Activated CD4-positive, alpha-beta T cell treated with anti-CD3 and anti-CD28 coated beads for 48 hours (primary cell): ENCODE measurements at regions not wholly inside any gene's neighbourhood (a gene's known extent, or its start where the extent isn't known, plus 50 kb on each side); places are given as distances from the start of the nearest gene placed in this dataset.
"Not testable (repeated sequence)": the region's sequence is repeated elsewhere in the genome, so short reads cannot be mapped to it uniquely, and the experiment has no call there.

Source experiments
- DNase-seq: peaks from one replicate; pipeline ENCODE4 v3.0.0-alpha.2; 2020

DNA sequence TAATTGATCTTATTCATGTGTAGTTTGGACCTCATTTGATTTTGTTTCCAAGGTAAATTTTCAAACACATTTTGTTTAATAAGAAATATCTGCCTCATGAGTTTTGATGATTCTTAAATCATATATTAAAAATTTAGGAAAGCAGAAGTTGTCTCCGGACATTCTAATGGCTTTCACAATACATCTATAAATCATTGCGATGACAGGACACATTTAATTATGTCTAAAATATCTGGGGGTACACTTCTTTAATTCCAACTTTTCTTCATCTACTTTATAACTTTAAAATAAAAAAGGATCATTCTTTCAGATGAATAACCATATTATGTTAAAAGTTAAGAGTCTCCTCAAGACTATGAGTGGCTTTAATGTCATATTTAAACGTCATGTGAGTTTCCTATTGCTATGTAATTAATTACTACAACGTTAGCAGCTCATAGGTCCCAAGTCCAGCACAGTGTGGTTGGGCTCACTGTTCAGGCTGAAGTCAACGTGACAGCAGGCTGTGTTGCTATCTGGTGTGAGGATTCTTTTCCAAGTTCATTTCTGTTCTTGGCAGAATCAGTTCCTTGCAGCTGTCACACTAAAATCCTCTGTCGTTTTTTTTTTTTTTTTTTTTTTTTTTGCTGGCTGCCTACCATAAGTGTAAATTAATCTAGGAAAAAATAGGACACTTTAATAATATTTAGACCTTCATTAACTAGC is 893.5 kb downstream of the LTN1 start:
- DNase-seq, result no peak

DNA sequence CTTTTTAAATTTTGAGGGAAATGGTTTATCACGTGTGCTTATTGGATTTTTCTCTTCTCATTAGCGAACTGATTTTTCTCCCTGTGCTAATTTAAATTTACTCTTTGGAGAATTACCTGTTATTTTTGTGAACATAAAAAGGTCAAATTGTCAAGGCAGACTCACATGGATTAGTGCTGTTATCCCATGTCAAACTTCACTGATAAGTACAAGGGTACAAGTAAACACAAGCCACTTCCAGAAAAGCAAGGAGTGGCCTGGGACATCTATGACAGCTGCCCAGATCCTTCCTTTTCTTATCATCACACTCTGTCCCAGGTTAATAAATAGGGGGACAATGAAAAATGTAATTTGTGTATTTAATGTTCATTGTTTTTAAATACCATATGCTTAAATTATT is 901.2 kb downstream of the LTN1 start:
- DNase-seq, result no peak

DNA sequence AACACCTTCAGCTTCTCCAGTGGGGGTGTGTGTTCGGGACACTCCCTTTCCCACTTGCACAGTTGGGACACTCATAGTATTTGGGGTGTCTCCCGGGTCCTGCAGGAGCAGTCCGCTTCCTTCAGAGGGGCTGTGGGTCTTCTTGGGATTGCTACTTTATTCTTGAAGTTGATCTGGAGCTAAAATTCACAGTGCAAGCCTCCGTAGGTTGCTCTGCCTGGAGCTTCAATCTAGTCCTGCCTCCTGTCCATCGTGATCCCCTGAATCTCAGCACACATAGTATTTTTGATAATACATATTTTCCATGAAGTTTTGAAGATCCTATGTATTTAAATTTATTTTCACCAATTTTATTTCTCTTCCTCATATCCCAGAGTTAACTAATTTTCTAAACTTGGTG is 902.1 kb downstream of the LTN1 start:
- DNase-seq, result no peak

DNA sequence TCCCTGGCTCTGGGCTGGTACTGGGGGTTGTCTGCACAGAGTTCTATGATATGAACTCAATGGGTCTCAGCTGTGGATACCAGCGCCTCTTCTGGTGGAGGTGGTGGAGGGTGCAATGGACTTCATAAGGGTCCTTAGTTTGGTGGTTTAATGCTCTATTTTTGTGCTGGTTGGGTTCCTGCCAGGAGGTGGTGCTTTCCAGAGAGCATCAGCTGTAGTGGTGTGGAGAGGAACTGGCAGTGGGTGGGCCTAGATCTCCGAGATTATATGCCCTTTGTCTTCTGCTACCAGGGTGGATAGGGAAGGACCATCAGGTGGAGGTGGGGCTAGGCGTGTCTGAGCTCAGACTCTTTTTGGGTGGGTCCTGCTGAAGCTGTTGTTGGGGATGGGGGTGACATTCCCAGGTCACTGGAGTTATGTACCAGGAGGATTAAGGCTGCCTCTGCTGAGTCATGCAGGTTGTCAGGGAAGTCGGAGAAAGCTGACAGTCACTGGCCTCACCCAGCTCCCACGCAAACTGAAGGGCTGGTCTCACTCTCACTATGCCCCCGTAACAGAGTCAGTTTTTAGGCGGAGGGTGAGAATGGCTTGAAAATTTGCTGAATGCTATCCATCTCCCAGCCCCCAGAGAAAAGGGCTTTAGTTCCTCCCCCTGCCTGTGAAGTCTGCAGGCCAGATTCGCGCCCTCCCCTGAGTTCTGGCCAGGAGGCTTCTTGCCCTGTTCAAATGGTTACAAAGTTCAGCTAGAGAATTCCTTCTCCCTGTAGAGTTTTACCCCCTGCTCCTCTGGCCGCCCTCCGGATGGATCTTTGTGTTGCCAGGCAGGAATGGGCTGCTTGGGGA is 902.9 kb downstream of the LTN1 start:
- DNase-seq, result no peak

DNA sequence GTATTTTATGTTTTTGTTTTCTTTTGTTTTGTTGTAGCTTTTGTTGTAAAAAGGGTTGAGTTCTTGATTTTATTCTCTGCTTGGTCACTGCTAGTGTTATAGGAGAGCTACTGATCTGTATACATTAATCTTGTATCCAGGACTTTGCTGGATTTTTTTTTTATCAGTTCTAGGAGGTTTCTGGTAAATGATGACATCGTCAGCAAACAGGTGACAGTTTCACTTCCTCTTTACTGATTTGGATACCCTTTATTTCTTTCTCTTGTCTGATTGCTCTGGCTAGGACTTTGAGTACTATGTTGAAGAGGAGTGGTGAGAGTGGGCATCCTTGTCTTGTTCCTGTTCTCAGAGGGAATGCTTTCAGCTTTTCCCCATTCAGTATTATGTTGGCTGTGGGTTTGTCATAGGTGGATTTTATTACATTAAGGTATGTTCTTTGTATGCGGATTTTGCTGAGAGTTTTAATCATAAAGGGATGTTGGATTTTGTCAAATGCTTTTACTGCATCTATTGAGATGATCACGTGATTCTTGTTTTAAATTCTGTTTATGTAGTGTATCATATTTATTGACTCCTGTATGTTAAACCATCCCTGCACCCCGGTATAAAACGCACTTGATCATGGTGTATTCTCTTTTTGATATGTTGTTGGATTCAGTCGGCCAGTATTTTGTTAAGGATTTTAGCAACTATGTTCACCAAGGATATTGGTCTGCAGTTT is 905.7 kb downstream of the LTN1 start:
- DNase-seq, result no peak

DNA sequence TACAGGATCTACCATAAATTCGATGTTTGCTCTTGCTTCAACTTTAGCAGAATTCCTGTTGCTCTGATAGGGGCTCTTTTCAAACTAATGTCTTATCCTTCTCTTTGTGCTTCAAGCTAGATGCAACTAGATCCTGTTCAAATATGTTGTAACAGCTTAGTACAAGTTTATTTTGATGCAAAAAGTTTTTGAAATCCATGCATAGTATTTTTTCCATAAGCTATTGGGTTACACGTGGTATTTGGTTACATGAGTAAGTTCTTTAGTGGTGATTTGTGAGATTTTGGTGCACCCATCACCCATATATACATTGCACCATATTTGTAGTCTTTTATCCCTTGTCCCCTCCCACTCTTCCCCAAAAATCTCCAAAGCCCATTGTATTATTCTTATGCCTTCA is 907.7 kb downstream of the LTN1 start:
- no peak for DNase-seq

DNA sequence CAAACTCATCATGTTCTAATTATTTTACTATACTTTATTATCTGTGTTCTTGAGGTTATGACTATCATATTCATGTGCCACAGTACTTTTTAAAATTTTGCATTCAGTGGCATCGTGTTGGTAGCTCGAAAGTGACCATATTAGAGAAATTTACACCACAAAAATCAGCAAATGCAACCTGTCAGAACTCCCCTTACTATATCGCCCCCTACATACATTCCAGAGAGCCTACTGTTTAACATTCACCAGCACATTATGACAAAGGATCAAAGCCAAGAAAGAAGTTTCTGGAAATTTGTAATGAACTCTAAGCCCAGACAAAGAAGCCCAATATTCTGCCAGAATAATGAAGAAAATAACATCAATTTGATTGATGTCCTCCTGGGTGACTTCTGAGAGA is 909.3 kb downstream of the LTN1 start:
- DNase-seq, result no peak

DNA sequence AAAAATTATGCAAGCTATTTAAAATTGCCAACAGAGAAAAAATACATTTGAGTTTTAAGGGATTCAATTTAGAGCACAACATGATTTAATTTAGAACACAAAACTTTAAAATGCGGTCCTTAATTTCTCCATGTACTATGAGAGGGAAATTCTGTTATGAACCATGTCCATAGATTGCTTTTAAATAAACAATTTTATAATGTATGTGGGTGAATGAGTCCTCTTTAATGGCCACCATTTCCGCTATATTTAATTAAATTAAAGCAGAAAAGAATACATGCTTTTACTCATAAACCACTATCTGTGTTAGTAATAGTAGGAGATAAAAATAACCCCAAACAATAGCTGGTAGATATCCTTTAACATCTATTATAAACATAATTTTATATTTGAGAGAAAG is 914.6 kb downstream of the LTN1 start:
- DNase-seq, result no peak

DNA sequence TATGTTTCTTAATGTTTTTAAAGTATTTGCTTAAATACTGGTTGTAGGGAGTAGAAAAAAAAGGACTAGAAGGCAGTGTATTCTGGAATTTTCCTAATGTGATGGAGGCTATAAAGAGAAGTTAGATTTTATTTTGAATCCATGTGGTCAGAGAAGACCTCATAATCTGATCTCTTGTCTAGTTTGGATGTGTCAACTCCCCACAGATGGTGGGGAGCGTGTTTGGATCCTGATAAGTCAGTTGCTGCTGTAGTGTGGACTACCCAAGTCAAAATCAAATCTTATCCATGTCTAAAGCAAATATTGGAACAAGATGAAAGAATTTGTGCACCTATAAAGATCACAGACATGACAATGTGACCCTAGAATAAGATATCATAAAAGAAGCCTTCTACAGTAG is 918.0 kb downstream of the LTN1 start:
- no peak for DNase-seq

DNA sequence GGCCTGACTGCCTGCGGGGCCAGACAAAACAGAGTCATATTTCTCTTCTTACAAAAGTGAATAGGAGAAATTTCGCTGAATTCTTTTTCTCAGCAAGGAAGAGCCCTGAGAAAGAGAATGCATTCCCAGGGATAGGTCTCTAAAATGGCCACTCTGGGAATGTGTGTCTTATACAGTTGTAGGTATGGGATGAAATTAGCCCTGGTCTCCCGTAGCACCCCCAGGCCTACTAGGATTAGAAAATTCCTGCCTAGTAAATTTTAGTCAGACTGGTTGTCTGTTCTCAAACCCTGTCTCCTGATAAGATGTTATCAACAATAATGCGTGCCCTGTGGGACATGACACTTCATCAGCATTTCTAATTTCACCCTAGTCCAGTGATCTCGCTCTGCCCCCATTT is 920.1 kb downstream of the LTN1 start:
- DNase-seq, result no peak

DNA sequence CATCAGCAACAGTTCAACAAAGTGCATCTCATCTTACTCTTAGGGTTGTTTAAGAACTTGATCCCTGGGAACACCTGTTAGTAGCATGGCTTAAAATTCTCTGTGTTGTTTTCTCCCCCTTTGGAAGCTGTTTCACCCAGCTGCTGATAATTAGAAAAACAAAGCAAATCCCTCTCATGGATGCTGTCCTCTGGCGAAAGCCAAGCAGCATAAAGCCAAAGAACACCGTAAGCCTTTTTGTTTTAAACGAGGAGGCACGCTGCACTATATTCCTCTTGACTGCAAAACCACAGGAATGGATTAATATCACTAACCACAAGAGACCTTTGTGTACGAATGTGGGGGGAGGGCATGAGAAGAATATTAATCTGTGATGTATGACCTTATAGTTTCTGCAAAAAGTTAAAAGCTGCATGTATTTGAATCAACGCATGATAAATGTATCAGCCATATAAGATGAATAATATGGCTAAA is 923.2 kb downstream of the LTN1 start:
- DNase-seq, result no peak

DNA sequence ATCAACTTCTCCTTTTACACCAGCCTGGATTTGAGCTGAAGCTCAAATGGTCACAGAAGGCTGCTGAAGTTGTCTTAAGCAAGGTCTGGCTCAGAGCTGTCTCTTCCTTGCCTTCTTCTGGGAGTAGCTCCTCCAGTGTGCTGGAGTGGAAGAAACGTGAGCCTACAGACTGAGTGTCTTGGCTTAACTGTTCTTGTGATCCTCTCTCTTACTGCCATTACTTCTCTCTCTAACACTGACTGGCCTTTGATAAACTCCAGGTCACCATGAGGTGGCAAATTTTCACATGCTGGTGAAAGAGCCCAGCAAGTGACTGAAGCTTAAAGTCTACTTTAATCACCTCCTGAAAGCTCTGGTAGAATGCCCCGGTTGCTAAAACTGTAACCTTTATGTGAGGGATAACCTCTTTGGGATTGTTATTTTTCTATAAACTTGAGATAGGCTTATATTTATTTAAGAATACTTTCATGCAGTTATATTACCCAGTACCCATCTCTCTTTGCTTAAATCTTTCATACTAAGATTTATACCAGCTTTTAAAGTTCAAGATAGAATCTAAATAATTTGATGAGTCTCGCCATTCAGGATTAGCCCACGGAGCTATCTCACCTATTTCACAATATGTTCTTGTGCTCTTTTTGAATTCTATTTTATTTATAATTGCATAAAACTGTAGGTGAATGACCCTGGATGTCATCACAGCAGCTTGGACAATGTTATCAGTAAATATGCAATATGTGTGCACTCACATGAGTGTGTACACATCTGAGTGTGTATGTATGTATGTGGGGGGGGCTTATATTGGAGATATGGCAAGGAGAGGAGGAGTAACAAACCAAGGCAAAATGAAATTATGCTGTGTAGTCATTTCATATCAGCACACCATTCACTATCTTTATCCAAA is 924.0 kb downstream of the LTN1 start:
- no peak for DNase-seq

DNA sequence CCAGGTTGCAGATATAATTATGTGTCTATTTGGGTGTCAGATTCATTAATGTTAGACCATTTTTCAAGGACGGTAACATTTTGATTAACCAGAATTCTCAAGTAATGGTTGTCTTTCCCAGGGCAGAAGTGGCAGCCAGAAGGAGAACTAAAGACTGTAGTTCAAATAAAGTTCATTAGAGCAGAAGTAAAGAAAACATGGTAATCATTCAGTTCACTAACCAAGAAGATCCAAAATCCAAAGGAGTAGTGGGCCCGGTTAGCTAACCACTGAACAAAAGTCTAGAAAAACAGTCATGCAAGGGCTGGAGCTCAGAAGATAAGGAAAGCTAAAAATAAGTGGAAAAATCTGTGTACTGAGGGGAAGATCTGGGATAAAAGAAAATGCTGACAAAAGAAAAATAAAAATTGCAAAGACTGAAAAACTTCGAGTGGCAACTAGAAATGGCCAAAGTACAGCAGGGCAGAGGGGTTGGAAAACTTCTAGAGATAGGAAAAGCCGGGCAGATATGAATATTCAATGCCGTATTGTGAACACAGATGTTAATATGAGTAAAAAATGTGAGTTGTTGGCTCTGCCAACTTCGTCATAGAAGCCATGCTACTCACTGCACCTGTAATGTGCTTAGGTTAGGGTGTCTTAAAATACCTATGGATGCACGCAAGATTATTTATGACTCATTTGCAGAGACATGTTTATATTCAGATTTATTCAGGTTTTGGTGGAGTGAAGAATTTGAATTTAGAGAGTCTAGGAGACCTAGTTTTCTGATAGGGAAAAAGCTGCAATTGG is 925.9 kb downstream of the LTN1 start:
- DNase-seq, result no peak

DNA sequence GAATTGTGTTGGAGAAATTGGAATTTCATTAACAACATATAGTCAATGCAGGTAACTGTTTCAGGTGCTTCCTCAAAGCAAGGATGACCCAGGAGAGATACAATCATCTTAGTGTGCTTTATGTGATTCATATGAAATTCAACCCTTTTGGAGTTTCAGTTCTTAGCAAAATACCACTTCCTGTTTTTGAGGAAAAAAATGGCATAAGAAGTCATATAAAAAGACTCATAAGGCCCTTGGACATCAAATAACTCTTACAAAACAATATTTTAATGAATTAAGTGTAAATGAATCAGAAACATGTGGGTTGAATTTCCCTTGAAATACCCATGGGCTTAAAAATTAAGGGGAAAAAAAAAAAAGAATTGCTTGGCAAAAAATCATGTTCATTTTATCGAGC is 926.6 kb downstream of the LTN1 start:
- DNase-seq, result no peak

DNA sequence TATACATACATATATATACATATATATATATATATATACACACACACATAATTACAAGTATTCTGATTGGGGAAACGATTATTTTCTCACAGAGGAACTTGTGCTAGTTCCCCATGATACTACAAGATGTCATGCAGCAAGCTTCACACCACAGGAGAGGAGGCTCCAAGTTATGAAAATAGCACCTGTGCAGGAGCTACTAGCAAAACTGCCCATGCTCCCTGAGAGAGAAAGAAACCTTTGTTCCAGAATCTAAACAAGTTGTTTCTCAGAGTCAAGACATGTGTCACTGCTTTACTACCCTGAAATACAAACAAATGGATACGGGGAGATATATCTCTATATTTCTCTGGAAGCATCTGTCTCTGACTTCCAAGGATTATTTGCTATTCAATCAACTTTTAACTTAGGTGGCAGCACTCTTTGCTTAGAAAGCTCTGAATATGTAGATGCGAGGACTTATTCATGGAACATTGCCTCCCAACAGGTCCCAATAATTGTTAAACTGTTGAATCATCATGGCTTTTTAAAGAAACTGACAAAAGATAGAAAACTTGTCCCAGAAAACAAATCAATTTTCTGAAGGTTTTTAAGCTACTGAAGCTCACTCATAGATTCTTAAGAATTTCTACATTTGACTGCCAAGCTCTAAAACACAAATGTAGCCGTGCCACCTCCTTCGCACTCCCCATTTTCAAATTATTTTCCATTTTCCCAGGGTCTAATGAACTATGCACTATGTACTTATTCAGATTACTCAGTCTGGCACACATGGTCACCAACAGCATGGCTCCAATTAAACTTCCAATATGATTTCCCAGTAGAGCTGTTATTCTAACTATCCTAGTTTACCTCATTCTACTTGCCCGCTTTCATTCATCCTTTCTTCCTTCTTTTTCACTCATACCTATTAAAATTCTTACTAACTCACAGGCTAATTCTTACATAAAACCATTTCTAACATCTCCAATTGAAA is 929.1 kb downstream of the LTN1 start:
- DNase-seq, result no peak

DNA sequence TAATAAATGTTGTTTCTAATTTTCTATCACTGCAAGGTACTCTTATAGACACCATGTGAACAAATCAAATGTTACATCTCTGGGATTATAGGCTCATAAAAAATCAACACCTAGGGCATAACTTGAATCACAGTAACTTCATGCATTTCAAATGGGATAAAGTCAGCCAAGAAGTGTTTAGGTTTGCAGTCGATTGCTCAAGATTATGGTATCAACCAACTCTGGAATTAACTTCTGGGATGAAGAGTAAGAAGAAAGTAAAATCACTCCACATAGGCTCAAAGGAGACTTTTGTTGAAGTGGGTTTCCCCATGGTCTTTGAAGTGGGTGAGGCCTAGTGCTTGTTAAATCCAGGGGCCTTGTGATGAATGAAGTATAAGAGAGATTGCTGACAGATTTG is 939.7 kb downstream of the LTN1 start:
- DNase-seq, result not testable (repeated sequence)

DNA sequence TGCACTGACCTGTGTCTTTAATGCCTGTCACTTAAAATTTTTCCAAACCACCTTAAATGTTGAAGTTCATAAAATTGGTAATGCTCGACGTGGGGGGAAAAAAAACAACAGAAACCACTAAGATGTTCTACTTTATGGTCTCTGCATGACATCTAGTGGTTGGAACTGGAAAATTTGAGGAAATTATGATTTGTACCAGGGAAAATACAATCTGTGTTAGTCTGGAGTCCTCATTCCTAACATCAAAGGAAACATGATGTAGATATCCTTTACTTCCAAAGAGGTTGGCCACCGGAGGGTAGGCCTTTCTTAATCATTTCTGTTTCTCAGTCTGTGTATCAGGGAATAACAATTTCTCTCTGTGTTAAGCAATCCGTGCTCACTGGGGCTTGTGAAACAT is 941.0 kb downstream of the LTN1 start:
- not testable (repeated sequence) for DNase-seq

DNA sequence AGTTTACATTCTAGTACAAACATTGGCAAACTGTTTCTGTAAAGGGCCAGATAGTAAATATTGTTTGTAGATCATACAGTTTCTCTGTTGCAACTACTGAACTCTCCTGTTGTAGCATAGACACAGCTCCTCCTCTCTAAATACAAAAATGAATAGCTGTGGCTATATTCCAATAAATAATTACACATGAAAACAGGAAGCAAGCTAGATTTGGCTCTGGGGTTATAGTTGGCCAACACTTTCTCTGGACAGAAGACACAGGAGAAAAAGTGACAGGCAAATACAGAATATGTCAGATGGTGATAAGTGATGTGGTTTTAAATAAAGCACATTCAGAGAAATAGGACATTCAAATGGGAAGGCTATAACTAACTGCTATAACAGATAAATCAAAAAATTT is 957.0 kb downstream of the LTN1 start:
- DNase-seq, result not testable (repeated sequence)

DNA sequence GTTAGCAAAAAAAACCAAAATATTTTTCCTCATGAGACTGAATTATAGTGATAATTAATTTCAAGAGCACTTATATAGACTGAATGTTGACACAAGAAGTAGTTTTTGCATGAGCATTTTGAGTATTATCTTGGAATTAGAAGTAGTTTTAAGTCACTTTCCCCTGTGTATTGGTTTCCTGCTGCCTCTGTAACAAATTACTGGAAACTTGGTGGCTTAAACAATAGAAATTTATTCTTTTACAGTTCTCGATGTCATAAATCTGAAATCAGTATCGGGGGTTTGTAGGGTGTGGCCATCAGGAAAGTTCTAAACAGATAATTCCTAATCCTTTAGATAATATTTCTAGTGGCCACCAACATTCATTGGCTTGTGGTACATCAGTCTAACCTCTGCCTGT is 957.8 kb downstream of the LTN1 start:
- DNase-seq, result not testable (repeated sequence)

DNA sequence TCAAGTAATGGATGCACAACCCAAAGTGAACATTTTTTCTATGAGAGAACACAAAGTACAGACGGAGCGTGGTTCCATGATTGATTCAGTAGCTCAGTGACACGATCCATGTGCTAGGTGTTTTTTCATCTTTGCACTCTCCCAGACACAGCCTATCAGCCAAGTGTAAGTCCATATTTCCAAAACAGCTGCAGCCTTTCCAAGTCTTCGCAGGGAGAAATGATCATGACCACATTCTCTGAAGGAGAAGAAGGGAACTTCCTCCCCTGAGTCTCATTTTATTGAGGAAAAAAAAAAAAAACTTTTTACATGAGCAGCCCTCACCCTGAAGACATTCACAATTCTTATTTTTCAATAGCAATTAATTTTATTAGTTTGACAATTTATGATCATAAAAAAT is 958.3 kb downstream of the LTN1 start:
- DNase-seq, result not testable (repeated sequence)

DNA sequence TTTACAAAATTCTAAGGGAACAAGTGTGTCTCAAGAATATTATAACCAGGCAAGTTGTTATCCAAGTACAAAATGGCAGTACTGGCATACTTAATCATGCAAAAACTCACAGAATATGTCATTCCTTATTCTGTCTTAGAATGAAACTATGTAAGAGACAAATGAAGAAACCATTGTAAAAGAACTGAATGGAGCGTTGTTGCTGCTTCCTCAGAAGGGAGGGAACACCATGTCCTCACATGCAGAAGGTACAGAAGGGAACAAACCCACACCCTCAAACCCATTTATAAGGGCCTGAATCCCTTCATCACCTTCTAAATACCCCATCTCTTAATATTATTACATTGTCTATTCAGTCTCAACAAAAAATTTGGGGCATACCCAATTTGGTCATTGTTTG is 960.0 kb downstream of the LTN1 start:
- not testable (repeated sequence) for DNase-seq
